RKO (cell line): ENCODE measurements at regions not wholly inside any gene's neighbourhood (a gene's known extent, or its start where the extent isn't known, plus 50 kb on each side); places are given as distances from the start of the nearest gene placed in this dataset.

Source experiments
- DNase-seq: peaks from one replicate; pipeline ENCODE4 v3.0.0-alpha.2; 2016; ENCODE audit warnings: low spot score

DNA sequence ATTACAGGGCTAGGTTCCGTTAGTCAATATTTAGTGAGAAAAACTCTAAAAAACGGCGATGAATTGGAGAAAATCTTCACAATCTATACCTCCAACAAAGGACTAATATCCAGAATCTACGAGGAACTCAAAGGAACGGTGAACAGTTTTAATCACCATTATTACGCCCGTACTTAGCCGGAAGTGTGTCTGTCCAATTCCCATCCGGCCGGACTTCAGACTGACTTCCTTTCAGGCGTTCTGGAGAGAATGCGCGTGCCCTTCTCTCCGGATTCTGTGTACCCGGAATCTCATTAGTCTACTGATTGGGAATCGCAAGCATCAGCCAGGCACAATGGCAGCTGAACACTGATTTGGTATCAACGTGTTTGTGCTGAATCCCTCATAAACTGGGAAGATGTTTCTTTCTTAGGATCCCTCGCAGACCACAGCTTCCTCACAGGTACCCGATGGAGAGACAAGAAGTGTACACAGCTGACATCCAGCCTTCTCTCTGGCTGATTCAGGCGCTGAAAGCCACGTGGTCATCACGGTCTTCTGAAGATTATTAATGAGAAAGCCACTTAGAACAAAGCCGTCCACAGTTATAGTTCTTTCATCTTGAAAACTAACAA lies 239.9 kb downstream of the ZNF516 start:
- no peak for DNase-seq

GRCh38 chr18:76252880-76253279 lies 242.2 kb downstream of the ZNF516 start:
- no peak for DNase-seq

DNA sequence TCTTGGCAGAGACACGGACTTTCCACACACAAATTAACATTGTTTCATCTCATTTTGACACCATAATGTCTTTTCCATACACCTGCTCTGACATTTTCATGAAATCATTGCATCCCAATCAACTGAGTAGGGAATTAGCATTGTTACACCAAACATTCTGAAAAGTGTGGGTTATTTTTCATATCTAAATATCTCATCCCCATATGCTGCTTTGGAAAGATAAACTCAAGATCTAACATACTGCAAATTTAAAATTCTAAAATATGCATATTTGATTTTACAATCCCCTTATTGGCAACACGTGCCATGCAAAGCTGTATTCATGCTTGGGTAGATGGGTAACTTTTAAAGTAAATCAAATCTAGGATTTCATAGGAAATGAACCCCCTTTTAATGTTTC lies 242.9 kb downstream of the ZNF516 start:
- no peak for DNase-seq

- no peak for DNase-seq
Measured at GRCh38 chr18:76251691-76252090, 243.4 kb downstream of the ZNF516 start.

GRCh38 chr18:76246590-76246989 lies 248.5 kb downstream of the ZNF516 start:
- no peak for DNase-seq

DNA sequence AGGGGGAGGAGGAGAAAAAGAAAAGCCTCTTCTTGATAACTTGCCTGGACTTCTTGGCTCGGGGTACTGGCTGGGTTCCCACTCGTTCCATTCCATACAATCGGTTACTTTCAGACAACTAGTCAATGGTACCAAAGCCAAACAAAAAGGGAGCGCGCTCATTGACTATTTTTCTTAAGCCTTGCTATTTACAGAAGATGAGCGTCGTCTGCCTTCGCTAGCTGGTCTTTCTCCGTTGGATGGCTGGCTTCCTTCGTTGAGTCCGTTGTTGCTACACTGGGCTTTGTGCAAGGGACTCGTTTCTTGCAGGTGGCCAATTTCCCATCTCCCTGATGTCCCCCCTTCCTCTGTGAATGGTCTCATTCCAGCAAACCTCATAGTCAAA lies 260.4 kb downstream of the ZNF516 start:
- no peak for DNase-seq

DNA sequence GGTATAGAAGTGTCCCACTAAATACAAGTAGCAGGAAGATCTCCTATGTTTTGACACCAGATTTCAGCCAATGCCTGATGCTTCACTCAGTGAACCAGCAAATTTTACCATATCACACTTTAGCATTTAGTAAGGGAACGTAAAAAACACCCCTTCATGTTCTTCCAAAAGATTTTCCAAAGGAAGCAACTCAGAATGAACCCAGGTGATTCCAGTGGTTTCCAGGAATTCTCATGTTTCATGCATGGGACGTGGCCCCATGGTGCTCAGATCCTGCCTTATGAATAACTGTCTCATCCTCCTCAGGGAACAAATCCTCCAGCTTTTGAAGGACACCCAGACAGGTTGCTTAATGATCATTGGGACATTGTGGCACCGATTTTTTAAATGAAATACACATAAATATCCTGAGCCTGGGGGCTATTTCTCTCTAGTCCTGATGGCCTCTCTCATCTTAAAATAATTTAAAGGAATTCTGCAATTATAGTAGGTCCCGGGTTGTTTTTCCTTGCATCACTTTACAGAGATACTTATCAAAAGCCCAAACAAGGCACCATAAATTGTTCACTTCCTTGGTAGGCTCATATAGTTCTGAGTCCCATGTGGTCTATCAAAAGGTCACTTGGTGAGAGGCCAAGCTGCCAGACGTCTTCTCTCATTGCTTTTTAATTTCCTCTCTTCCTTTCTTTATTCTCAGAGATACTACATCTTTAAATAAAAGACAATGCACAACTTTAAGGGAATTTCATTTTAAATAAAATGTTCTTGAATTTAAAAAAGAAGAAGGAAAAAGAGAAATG lies 261.0 kb downstream of the ZNF516 start:
- no peak for DNase-seq

DNA sequence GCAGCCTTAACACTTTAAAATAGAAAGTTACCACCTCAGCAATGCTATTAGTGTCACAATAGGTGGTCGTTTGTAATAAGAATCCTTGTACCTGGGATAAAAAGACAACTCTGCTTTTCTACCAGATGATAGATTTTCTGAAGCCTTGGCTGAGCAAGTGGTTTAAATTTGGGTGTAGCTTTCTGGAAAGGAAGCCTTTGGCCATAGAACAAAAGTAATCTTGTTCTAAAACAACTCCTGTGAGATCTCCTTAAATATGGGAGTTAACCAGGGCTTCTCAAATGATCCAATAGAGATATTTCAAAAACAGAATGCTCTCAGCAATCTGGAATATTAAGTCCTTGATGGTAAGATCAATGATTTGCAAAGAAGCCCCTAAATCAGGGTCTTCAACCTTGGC lies 261.6 kb downstream of the ZNF516 start:
- no peak for DNase-seq

- no peak for DNase-seq
Measured at GRCh38 chr18:76232779-76233178, 262.3 kb downstream of the ZNF516 start.

GRCh38 chr18:76232010-76232409 lies 263.0 kb downstream of the ZNF516 start:
- no peak for DNase-seq

- no peak for DNase-seq
Measured at GRCh38 chr18:76231402-76231801, 263.6 kb downstream of the ZNF516 start.

GRCh38 chr18:76230791-76231190 lies 264.3 kb downstream of the ZNF516 start:
- no peak for DNase-seq

DNA sequence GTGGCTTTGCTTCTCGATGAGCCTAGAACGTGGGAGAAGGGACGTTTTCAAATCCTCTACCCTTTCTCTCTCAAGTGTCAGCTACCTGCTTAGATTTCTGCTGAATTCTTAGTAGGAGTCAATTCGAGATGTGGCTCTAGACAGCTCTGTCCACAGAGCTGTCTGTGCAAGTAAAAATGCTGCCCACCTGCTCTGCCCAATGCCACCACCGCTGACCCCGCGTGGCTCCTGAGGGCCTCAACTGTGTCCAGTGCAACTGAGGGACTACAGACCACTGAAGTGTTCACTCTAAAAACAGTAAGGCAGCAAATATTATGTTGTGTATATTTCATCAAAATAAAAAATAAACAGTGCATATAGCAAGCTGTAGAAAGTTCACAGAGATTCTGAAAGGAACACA lies 266.3 kb downstream of the ZNF516 start:
- no peak for DNase-seq

DNA sequence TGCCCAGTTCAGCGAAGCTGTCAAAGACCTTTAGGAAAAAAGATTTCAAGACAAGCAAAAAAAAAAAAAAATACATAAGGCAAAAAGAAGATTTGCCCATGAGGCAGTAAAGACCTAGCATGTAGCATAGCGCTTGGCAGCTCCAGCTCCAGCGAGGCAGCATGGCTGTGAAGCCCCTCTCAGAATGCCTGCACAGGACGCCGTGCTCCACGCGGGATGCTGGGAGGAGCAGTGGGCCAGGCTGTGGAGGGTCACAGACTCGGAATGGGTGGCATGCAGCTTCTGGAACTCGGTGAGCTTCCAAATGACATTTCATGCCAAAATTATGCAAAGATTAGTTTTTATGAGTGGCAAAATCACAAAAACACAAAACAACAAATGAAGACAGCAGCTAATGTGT lies 267.3 kb downstream of the ZNF516 start:
- no peak for DNase-seq

DNA sequence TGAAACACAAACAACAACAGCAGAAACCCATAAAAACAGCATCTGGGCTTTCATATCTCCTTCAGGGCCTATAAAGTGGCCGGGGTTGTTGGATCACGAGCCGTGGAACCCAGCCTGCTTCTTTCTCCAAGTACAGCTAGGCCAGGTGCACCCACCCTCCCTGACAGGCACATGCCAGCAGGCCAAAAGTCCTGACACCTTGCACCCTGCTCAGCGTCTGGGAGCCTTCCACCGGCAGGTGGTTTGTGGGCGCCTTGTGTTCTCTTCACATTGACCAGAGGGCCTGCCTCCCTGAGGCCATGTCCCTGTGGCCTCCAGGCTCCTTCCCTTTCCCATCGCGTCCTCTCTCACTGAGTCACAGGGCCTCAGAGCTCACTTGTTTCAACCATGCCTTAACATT lies 271.6 kb downstream of the ZNF516 start:
- DNase-seq, result no peak

GRCh38 chr18:76219023-76219422 lies 276.0 kb downstream of the ZNF516 start:
- DNase-seq, result no peak

GRCh38 chr18:76216096-76216495 lies 278.9 kb downstream of the ZNF516 start:
- no peak for DNase-seq

DNA sequence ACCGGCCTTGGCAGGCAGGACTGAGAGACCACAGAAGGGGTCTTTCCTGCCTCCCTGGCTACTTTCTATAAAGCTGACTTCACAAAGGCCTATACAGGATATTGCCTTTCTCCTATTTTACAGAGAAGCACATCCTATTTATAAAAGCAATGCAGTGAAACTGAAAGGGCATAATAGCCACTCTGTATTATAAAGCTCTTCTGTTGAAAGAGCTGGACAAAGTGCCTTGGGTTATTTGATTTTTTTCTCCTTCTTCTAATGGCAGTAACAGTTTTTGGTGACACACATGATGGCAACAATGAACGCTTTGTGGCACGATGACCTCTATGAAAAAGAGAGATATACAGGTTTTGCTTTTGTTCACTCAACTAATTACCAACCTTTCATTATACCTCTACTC lies 281.1 kb downstream of the ZNF516 start:
- no peak for DNase-seq

DNA sequence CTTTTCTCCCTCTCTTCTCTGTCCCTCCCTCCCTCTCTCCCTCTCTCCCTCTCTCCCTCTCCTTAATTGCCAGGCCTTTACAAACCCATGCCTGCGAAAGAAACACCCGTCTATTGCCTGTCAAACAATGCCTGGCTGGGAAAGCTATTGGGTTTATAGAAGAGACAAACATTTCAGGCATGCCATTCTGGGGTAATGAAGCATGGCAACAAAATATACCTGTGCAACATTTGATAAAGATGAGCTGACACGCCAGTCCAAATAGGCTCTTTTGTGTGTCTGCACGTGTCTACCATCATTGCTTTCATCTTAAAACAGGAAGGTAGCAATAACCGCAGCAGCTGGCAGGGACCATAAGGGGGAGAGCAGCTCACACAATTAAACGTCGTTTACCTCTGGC lies 282.1 kb downstream of the ZNF516 start:
- DNase-seq, result no peak

DNA sequence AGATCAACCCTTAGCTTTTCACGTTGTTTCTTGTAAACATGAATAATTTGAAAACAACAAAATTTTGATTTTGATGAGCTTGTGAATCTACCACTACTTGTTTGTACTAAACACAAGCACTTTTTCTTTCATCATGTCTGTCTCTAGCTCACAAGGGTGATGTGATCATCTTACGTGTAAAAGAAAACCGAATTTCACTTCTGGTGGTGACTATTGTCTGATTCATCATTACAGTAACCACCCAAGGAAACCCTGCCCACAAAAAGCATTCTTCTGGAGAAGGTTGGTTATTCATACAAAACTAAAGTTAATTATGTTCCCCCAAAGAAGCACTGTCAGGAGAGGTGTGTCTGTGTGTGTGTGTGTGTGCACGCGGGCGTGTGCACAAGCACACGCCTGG lies 285.4 kb downstream of the ZNF516 start:
- peak; percentile 58 for DNase-seq

DNA sequence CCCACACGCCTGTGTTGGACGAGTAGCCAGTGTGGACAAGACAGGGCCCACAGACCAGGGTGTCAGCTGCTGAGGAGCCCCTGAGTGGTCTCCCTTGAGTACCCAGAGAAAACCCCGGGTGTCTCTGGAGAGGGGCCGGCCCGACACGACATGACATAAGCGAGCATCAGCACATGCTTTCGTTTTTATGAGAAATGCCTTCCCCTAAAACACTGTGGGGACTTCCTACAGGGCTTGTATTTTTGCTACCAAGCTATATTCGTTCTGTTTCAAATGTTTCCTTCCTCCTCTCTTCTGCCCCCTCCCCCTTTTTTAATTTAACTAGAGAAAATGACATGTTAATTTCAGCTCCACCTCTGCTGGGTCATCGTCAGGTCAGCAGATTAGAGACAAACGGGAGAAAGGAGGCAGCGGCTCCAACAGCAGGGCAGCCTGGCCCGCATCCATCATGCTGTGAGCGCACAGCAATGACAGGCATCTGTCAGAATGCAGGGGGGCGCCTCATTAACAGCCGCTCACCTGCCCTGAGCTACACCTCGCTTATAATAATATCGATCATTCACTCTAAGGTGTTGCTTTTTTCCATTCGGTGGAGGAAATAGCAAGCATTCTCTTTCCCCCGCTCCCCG lies 286.2 kb downstream of the ZNF516 start:
- no peak for DNase-seq

- no peak for DNase-seq
Measured at GRCh38 chr18:76205906-76206305, 289.1 kb downstream of the ZNF516 start.

GRCh38 chr18:76203552-76203951 lies 291.5 kb downstream of the ZNF516 start:
- DNase-seq, result no peak

DNA sequence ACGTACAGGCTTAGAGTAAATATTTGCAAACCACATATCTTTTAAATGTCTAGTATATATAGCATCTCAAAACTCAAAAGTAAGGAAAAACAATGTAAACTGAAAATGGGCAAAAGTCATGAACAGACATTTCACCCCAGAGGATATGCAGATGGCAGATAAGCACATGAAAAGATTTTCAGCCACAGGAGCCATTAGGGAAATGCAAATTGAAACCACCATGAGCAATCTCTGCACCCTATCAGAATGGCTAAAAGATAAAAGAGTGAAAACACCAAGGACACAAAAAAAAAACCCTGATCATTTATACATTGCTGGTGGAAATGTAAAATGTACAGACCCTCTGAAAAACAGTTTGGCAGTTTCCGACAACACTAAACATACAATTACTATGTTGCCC lies 292.7 kb downstream of the ZNF516 start:
- no peak for DNase-seq
